ENCODE measurements at regions not wholly inside any gene's neighbourhood (a gene's known extent, or its start where the extent isn't known, plus 50 kb on each side); places are given as distances from the start of the nearest gene placed in this dataset.

- no peaks in the 10 kb centered on the region for H3K36me3 ChIP-seq (ENCODE audit: insufficient read depth, low read length)
- TF ChIP-seq POLR2AphosphoS5 (IDR thresholded peaks at IDR 0.05; ENCODE audit: borderline replicate concordance, low read depth, low read length), result no peak
- no peak for DNase-seq (ENCODE audit: low read depth, low spot score)
- no peak overlapping the region for H3K9ac ChIP-seq (ENCODE audit: insufficient read length)
- no peak overlapping the region for H3K4me3 ChIP-seq
- H3K27ac ChIP-seq, result no peak overlapping the region
- H3K9me3 ChIP-seq (ENCODE audit: low read depth, low read length), result no peaks in the 10 kb centered on the region
These were observed 101.2 kb downstream of the KCNJ2 start for GRCh38 chr17:70270554-70270953.

GRCh38 chr17:70271200-70271599, 101.9 kb downstream of the KCNJ2 start:
- Histone ChIP-seq H3K36me3 (ENCODE audit: insufficient read depth, low read length) (no peaks in the 10 kb centered on the region), H3K4me3 (no peak overlapping the region), H3K9me3 (ENCODE audit: low read depth, low read length) (no peaks in the 10 kb centered on the region), H3K9ac (ENCODE audit: insufficient read length) (no peak overlapping the region), H3K27ac (no peak overlapping the region)
- DNase-seq (ENCODE audit: low read depth, low spot score), result no peak
- TF ChIP-seq FOXP2 (optimal IDR thresholded peaks at IDR 0.05; ENCODE audit: control extremely low read depth, extremely low read length, insufficient read depth) (no peak), POLR2AphosphoS5 (IDR thresholded peaks at IDR 0.05; ENCODE audit: borderline replicate concordance, low read depth, low read length) (no peak)

- Histone ChIP-seq H3K27ac (no peak overlapping the region), H3K4me3 (no peak overlapping the region), H3K36me3 (ENCODE audit: insufficient read depth, low read length) (no peaks in the 10 kb centered on the region), H3K9ac (ENCODE audit: insufficient read length) (no peak overlapping the region), H3K9me3 (ENCODE audit: low read depth, low read length) (no peaks in the 10 kb centered on the region)
- TF ChIP-seq FOXP2 (optimal IDR thresholded peaks at IDR 0.05; ENCODE audit: control extremely low read depth, extremely low read length, insufficient read depth) (no peak), EZH2 (IDR thresholded peaks at IDR 0.05) (no peak), POLR2AphosphoS5 (IDR thresholded peaks at IDR 0.05; ENCODE audit: borderline replicate concordance, low read depth, low read length) (no peak)
- DNase-seq (ENCODE audit: low read depth, low spot score), result no peak
These were observed 102.3 kb downstream of the KCNJ2 start for GRCh38 chr17:70271672-70272071.

GRCh38 chr17:70274255-70274654, 104.9 kb downstream of the KCNJ2 start:
- Histone ChIP-seq H3K9ac (ENCODE audit: insufficient read length) (no peak overlapping the region), H3K9me3 (ENCODE audit: low read depth, low read length) (no peaks in the 10 kb centered on the region), H3K4me3 (no peak overlapping the region), H3K36me3 (ENCODE audit: insufficient read depth, low read length) (no peaks in the 10 kb centered on the region), H3K27ac (no peak overlapping the region)
- no peak for DNase-seq (ENCODE audit: low read depth, low spot score)
- no peak for TF ChIP-seq FOXP2 (optimal IDR thresholded peaks at IDR 0.05; ENCODE audit: control extremely low read depth, extremely low read length, insufficient read depth)

- no peak for DNase-seq (ENCODE audit: low read depth, low spot score)
- TF ChIP-seq POLR2AphosphoS5 (IDR thresholded peaks at IDR 0.05; ENCODE audit: borderline replicate concordance, low read depth, low read length), result no peak
- no peak for TF ChIP-seq EZH2 (IDR thresholded peaks at IDR 0.05)
- TF ChIP-seq FOXP2 (optimal IDR thresholded peaks at IDR 0.05; ENCODE audit: control extremely low read depth, extremely low read length, insufficient read depth), result no peak
- no peak overlapping the region for H3K4me3 ChIP-seq
- H3K27ac ChIP-seq, result no peak overlapping the region
- H3K36me3 ChIP-seq (ENCODE audit: insufficient read depth, low read length), result no peaks in the 10 kb centered on the region
- H3K9ac ChIP-seq (ENCODE audit: insufficient read length), result no peak overlapping the region
- no peaks in the 10 kb centered on the region for H3K9me3 ChIP-seq (ENCODE audit: low read depth, low read length)
These were observed 107.6 kb downstream of the KCNJ2 start for GRCh38 chr17:70276906-70277305.

GRCh38 chr17:70278844-70279462, 109.6 kb downstream of the KCNJ2 start:
- H3K27ac ChIP-seq, result no peak overlapping the region
- no peaks in the 10 kb centered on the region for H3K9me3 ChIP-seq (ENCODE audit: low read depth, low read length)
- no peak for DNase-seq (ENCODE audit: low read depth, low spot score)

GRCh38 chr17:70286391-70286790, 117.1 kb downstream of the KCNJ2 start:
- TF ChIP-seq POLR2AphosphoS5 (IDR thresholded peaks at IDR 0.05; ENCODE audit: borderline replicate concordance, low read depth, low read length), result no peak
- no peak for TF ChIP-seq EZH2 (IDR thresholded peaks at IDR 0.05)
- no peak for TF ChIP-seq FOXP2 (optimal IDR thresholded peaks at IDR 0.05; ENCODE audit: control extremely low read depth, extremely low read length, insufficient read depth)
- H3K9ac ChIP-seq (ENCODE audit: insufficient read length), result no peak overlapping the region
- DNase-seq (ENCODE audit: low read depth, low spot score), result no peak
- no peak overlapping the region for H3K4me3 ChIP-seq
- H3K36me3 ChIP-seq (ENCODE audit: insufficient read depth, low read length), result no peaks in the 10 kb centered on the region
- H3K9me3 ChIP-seq (ENCODE audit: low read depth, low read length), result no peaks in the 10 kb centered on the region
- H3K27ac ChIP-seq, result no peak overlapping the region

More at GRCh38 chr17:70278844-70279462, 109.6 kb downstream of the KCNJ2 start:
- Histone ChIP-seq H3K4me3 (no peak overlapping the region), H3K36me3 (ENCODE audit: insufficient read depth, low read length) (no peaks in the 10 kb centered on the region), H3K9ac (ENCODE audit: insufficient read length) (no peak overlapping the region)
- TF ChIP-seq FOXP2 (optimal IDR thresholded peaks at IDR 0.05; ENCODE audit: control extremely low read depth, extremely low read length, insufficient read depth) (no peak), EZH2 (IDR thresholded peaks at IDR 0.05) (no peak), POLR2AphosphoS5 (IDR thresholded peaks at IDR 0.05; ENCODE audit: borderline replicate concordance, low read depth, low read length) (no peak)

GRCh38 chr17:70288540-70289290, 119.4 kb downstream of the KCNJ2 start:
- Histone ChIP-seq H3K9ac (ENCODE audit: insufficient read length) (no peak overlapping the region), H3K9me3 (ENCODE audit: low read depth, low read length) (no peaks in the 10 kb centered on the region), H3K4me3 (no peak overlapping the region), H3K36me3 (ENCODE audit: insufficient read depth, low read length) (no peaks in the 10 kb centered on the region), H3K27ac (no peak overlapping the region)
- TF ChIP-seq EZH2 (IDR thresholded peaks at IDR 0.05) (no peak), FOXP2 (optimal IDR thresholded peaks at IDR 0.05; ENCODE audit: control extremely low read depth, extremely low read length, insufficient read depth) (no peak), POLR2AphosphoS5 (IDR thresholded peaks at IDR 0.05; ENCODE audit: borderline replicate concordance, low read depth, low read length) (no peak)
- DNase-seq (ENCODE audit: low read depth, low spot score), result no peak

GRCh38 chr17:70290770-70291169, 121.4 kb downstream of the KCNJ2 start:
- Histone ChIP-seq H3K27ac (no peak overlapping the region), H3K4me3 (no peak overlapping the region), H3K9ac (ENCODE audit: insufficient read length) (no peak overlapping the region), H3K36me3 (ENCODE audit: insufficient read depth, low read length) (no peaks in the 10 kb centered on the region), H3K9me3 (ENCODE audit: low read depth, low read length) (no peaks in the 10 kb centered on the region)
- DNase-seq (ENCODE audit: low read depth, low spot score), result no peak
- TF ChIP-seq FOXP2 (optimal IDR thresholded peaks at IDR 0.05; ENCODE audit: control extremely low read depth, extremely low read length, insufficient read depth), result no peak
- no peak for TF ChIP-seq POLR2AphosphoS5 (IDR thresholded peaks at IDR 0.05; ENCODE audit: borderline replicate concordance, low read depth, low read length)
- TF ChIP-seq EZH2 (IDR thresholded peaks at IDR 0.05), result no peak
